GM21619 (cell line): ENCODE measurements at regions not wholly inside any gene's neighbourhood (a gene's known extent, or its start where the extent isn't known, plus 50 kb on each side); places are given as distances from the start of the nearest gene placed in this dataset.

Experiments used
- ATAC-seq: cut with Tn5 transposase; IDR thresholded peaks from one replicate; pipeline ENCODE4 v1.9.1; 2021; ENCODE audit not compliant: unreplicated experiment

- ATAC-seq: no peak
These were observed 53.7 kb upstream of the SMAD1 start for GRCh38 chr4:145427991-145428390.

GRCh38 chr4:145427221-145427620 lies 54.4 kb upstream of the SMAD1 start:
- no peak for ATAC-seq

- no peak for ATAC-seq
These were observed 58.5 kb upstream of the SMAD1 start for GRCh38 chr4:145423017-145423708.

GRCh38 chr4:145420595-145421214 lies 60.9 kb upstream of the SMAD1 start:
- no peak for ATAC-seq

- no peak for ATAC-seq
These were observed 62.9 kb upstream of the SMAD1 start for GRCh38 chr4:145418739-145419138.

GRCh38 chr4:145417348-145418130 lies 64.1 kb upstream of the SMAD1 start:
- ATAC-seq: no peak

- ATAC-seq: no peak
These were observed 66.8 kb upstream of the SMAD1 start for GRCh38 chr4:145414841-145415240.

- ATAC-seq: no peak
These were observed 67.4 kb upstream of the SMAD1 start for GRCh38 chr4:145414226-145414625.

GRCh38 chr4:145406970-145407369 lies 74.7 kb upstream of the SMAD1 start:
- no peak for ATAC-seq

- no peak for ATAC-seq
These were observed 76.9 kb upstream of the SMAD1 start for GRCh38 chr4:145404761-145405160.

- no peak for ATAC-seq
These were observed 85.1 kb upstream of the SMAD1 start for GRCh38 chr4:145396581-145396980.

- no peak for ATAC-seq
These were observed 91.1 kb upstream of the SMAD1 start for GRCh38 chr4:145390571-145390970.

GRCh38 chr4:145389550-145389949 lies 92.1 kb upstream of the SMAD1 start:
- no peak for ATAC-seq

- no peak for ATAC-seq
These were observed 93.6 kb upstream of the SMAD1 start for GRCh38 chr4:145388043-145388442.

- ATAC-seq: no peak
These were observed 94.6 kb upstream of the SMAD1 start for GRCh38 chr4:145387079-145387478.

- ATAC-seq: no peak
These were observed 100.5 kb upstream of the SMAD1 start for GRCh38 chr4:145381163-145381562.

- ATAC-seq: no peak
These were observed 101.5 kb upstream of the SMAD1 start for GRCh38 chr4:145380123-145380522.

GRCh38 chr4:145375416-145375815 lies 106.2 kb upstream of the SMAD1 start:
- ATAC-seq: no peak

GRCh38 chr4:145352438-145353145 lies 129.1 kb upstream of the SMAD1 start:
- ATAC-seq: no peak

GRCh38 chr4:145351922-145352321 lies 129.7 kb upstream of the SMAD1 start:
- no peak for ATAC-seq

- no peak for ATAC-seq
These were observed 130.5 kb upstream of the SMAD1 start for GRCh38 chr4:145351162-145351561.
